ENCODE measurements at regions not wholly inside any gene's neighbourhood (a gene's known extent, or its start where the extent isn't known, plus 50 kb on each side); places are given as distances from the start of the nearest gene placed in this dataset. TPM values are rescaled to one million over a fixed set of nuclear protein-coding genes. Genes with fewer than 3 reads are reported as not detected.

DNA sequence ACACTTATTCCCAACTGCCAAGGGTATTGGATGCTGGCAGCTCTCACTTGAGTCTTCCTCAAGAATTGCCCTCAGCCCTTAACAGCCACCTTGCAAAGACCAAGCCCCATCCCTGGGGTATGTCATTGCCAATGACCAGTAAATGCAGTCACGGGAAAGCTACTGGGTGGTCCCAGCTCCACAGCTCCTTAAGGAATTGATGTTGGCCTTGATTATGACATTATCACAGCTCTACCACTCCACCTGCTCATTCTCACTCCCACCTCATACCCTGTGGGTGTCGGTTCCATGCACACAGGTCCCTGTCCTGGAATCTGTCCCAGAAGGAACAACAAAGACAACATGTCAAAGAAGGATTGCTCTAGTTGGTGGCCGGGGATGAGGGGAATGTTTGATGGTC is 60.5 kb upstream of the GJB5 start:
- DNase-seq (ENCODE audit: low spot score) (no peak), ATAC-seq (ENCODE audit: low FRiP score) (no peak)
- TF ChIP-seq, protein P1, sequence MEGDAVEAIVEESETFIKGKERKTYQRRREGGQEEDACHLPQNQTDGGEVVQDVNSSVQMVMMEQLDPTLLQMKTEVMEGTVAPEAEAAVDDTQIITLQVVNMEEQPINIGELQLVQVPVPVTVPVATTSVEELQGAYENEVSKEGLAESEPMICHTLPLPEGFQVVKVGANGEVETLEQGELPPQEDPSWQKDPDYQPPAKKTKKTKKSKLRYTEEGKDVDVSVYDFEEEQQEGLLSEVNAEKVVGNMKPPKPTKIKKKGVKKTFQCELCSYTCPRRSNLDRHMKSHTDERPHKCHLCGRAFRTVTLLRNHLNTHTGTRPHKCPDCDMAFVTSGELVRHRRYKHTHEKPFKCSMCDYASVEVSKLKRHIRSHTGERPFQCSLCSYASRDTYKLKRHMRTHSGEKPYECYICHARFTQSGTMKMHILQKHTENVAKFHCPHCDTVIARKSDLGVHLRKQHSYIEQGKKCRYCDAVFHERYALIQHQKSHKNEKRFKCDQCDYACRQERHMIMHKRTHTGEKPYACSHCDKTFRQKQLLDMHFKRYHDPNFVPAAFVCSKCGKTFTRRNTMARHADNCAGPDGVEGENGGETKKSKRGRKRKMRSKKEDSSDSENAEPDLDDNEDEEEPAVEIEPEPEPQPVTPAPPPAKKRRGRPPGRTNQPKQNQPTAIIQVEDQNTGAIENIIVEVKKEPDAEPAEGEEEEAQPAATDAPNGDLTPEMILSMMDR (IDR thresholded peaks at IDR 0.05): no peak

DNA sequence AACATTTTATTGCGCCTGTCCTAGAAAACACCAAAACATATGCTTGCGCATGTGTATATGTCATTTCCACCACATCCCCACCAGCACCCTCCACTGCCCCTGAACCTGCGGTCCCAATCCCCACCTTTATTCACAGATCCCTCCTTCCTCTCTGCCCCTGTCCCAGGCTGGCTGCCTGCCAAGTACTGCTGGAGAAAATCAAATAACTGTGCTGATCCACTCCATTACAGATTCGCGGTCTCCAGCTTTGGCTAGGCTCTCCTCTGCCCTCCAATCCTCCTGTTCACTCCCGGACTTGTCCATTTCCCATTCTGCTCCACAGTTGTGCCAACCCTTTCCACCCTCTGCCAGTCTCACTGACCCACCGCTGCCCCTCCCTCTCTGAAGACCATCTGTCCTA is 59.3 kb upstream of the GJB5 start:
- ATAC-seq (ENCODE audit: low FRiP score) (no peak), DNase-seq (ENCODE audit: low spot score) (no peak)
- TF ChIP-seq, protein P1 (IDR thresholded peaks at IDR 0.05): no peak

DNA sequence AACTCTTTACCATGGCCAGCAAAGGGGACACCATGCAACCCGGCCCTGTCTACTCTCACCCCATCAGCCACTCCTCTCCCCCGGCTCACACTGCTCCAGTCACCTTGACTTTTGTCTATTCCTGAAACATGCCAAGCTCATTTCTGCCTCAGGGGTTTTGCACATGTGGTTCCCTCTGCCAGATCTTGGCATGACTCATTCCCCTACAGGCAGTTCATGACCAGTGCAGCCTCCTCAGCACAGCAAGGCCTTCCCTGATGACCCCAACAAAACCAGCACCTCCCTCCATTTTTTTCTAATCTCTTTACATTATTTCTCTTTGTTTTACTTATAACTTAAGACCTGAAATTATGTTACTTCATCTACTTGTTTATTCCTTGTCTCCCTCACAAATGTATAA is 58.6 kb upstream of the GJB5 start:
- DNase-seq (ENCODE audit: low spot score) (no peak), ATAC-seq (ENCODE audit: low FRiP score) (no peak)
- TF ChIP-seq, protein P1 (IDR thresholded peaks at IDR 0.05): no peak

DNA sequence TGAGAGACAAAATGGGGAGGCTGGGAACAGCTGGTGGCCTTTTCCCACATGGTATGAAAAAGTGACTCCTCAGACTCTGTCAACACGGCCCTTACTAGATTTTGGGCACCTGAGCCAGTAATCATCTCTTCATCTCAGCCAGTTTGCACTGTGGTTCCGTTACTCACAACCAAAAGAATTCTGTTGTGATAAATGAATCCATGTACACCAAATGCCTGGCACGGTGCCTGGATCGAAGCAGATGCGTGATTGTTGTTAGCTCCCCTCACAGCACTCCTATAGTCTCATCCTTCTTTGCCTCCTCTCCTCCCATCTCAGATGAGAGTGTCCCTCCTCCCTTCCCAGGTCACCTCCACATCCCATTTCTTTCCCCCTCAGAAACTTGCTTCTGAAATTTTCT is 57.9 kb upstream of the GJB5 start:
- TF ChIP-seq, protein P1 (IDR thresholded peaks at IDR 0.05): no peak
- no peak for ATAC-seq (ENCODE audit: low FRiP score)
- DNase-seq (ENCODE audit: low spot score): no peak

DNA sequence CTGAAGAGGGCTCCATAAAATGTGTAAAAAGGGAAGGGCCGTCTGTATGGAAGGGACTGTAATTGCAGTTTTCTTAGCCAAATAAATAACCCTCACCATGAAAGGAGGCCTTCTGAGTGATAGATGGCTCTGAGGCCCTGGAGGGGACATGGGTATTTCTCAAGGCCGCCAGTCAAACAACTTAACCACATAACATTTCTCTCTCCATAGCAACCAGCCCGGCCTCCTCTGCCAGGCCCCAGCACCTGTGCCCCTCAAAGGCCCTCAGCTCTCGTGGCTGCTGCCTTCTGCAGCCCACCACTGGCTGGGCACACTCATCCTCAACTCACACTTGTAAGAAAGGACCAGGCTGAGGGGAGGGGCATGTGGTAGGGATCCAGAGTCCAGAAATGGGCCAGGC is 57.0 kb upstream of the GJB5 start:
- ATAC-seq (ENCODE audit: low FRiP score) (no peak), DNase-seq (ENCODE audit: low spot score) (no peak)
- TF ChIP-seq, protein P1 (IDR thresholded peaks at IDR 0.05): no peak

DNA sequence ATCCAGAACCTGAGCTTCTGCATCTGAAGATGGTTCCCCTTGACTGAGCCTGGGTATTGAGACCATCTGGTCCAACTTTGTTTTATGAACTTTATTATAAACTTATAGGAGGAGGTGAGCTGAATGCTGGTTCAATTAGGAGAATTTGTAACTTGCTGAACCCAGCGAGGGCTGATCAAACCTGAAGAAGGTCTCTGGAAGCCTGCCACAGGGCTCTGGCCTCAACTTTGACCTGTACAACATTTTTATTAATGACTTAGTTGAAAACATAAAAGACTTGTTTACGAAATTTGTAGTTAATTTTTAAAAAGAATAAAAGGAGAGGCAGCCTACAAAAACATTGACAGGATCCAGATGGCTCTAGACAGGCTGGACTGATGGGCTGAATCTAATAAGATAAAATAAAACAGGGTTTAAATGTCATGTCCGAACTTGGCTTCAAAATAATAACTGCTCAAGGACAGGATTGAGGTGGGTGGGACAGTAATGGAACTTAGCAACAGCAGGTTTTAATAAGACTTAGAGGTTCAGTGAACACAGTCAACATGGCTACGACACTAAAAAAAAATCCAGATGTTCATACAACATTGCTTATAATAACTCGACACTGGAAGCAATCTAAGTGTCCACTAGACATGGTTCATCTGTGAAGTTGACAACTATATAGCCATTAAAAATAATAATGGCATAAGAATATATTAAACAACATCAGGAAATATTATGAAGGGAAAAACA is 53.4 kb upstream of the GJB5 start:
- TF ChIP-seq, protein P1 (IDR thresholded peaks at IDR 0.05): no peak
- ATAC-seq (ENCODE audit: low FRiP score): no peak
- DNase-seq (ENCODE audit: low spot score): no peak

Small RNA genes lying in the stretch of these regions (small RNA-seq; reads per million reads assigned to genes)
- gene MIR552: not detected

All from omental fat pad (tissue), 3 donors.